ENCODE measurements at regions not wholly inside any gene's neighbourhood (a gene's known extent, or its start where the extent isn't known, plus 50 kb on each side); places are given as distances from the start of the nearest gene placed in this dataset.

- TF ChIP-seq ZNF574 (CRISPR knock-in tag; IDR thresholded peaks at IDR 0.05), result no peak
- TF ChIP-seq GLI4 (CRISPR knock-in tag; IDR thresholded peaks at IDR 0.05; ENCODE audit: borderline replicate concordance), result no peak
- peak; percentile 22; the same call in 1 of the 2 replicates for TF ChIP-seq FOXO1 (CRISPR knock-in tag; IDR thresholded peaks at IDR 0.05)
- no peak for TF ChIP-seq NR3C1 (CRISPR knock-in tag; IDR thresholded peaks at IDR 0.05)
- TF ChIP-seq HNRNPLL (IDR thresholded peaks at IDR 0.05; ENCODE audit: low read depth, low read length, poor library complexity, severe bottlenecking), result no peak
- TF ChIP-seq ZNF567 (CRISPR knock-in tag; IDR thresholded peaks at IDR 0.05; ENCODE audit: borderline replicate concordance), result no peak
- TF ChIP-seq RARG (CRISPR knock-in tag; IDR thresholded peaks at IDR 0.05; ENCODE audit: low read depth), result no peak
- TF ChIP-seq ZNF460 (CRISPR knock-in tag; IDR thresholded peaks at IDR 0.05; ENCODE audit: borderline replicate concordance), result no peak
- no peak for TF ChIP-seq AKNA (CRISPR knock-in tag; IDR thresholded peaks at IDR 0.05; ENCODE audit: borderline replicate concordance)
- no peak for TF ChIP-seq GABPA (IDR thresholded peaks at IDR 0.05; ENCODE audit: low read depth, low read length)
- TF ChIP-seq GABPA (CRISPR knock-in tag; IDR thresholded peaks at IDR 0.05; ENCODE audit: low read depth), result no peak
- TF ChIP-seq PAWR (CRISPR knock-in tag; IDR thresholded peaks at IDR 0.05; ENCODE audit: borderline replicate concordance), result no peak
- no peak for TF ChIP-seq ZNF275 (CRISPR knock-in tag; IDR thresholded peaks at IDR 0.05; ENCODE audit: borderline replicate concordance)
- no peak for TF ChIP-seq FOXO4 (CRISPR knock-in tag; conservative IDR thresholded peaks at IDR 0.05)
- no peak for TF ChIP-seq ZSCAN22 (CRISPR knock-in tag; IDR thresholded peaks at IDR 0.05)
- no peak for TF ChIP-seq KLF11 (CRISPR knock-in tag; IDR thresholded peaks at IDR 0.05)
- no peak for TF ChIP-seq ZNF276 (CRISPR knock-in tag; IDR thresholded peaks at IDR 0.05; ENCODE audit: low read depth)
Observed at GRCh38 chr6:145266432-145267075, 468.8 kb downstream of the EPM2A start (continued).

Measured in HepG2 (cell line).